HG03439 (cell line): ENCODE measurements at regions not wholly inside any gene's neighbourhood (a gene's known extent, or its start where the extent isn't known, plus 50 kb on each side); places are given as distances from the start of the nearest gene placed in this dataset.

Source experiments
- ATAC-seq: cut with Tn5 transposase; IDR thresholded peaks from one replicate; pipeline ENCODE4 v1.9.1; 2021; ENCODE audit warnings: mild to moderate bottlenecking, moderate library complexity; ENCODE audit not compliant: unreplicated experiment

GRCh38 chr3:148435534-148435933 lies 262.2 kb upstream of the AGTR1 start:
- no peak for ATAC-seq

- ATAC-seq, result no peak
Observed at GRCh38 chr3:148439254-148439822, 258.4 kb upstream of the AGTR1 start.

- ATAC-seq, result no peak
Observed at GRCh38 chr3:148441191-148441590, 256.5 kb upstream of the AGTR1 start.

GRCh38 chr3:148450819-148451218 lies 246.9 kb upstream of the AGTR1 start:
- no peak for ATAC-seq

- ATAC-seq, result no peak
Observed at GRCh38 chr3:148451969-148452368, 245.7 kb upstream of the AGTR1 start.

- ATAC-seq, result no peak
Observed at GRCh38 chr3:148453781-148454191, 243.9 kb upstream of the AGTR1 start.

- ATAC-seq, result no peak
Observed at GRCh38 chr3:148455098-148455497, 242.6 kb upstream of the AGTR1 start.

- ATAC-seq, result no peak
Observed at GRCh38 chr3:148457886-148458285, 239.8 kb upstream of the AGTR1 start.

GRCh38 chr3:148459931-148460513 lies 237.7 kb upstream of the AGTR1 start:
- no peak for ATAC-seq

GRCh38 chr3:148460686-148461085 lies 237.0 kb upstream of the AGTR1 start:
- no peak for ATAC-seq

- no peak for ATAC-seq
Observed at GRCh38 chr3:148464246-148464645, 233.5 kb upstream of the AGTR1 start.

GRCh38 chr3:148466143-148466542 lies 231.6 kb upstream of the AGTR1 start:
- ATAC-seq, result no peak

- no peak for ATAC-seq
Observed at GRCh38 chr3:148466980-148467740, 230.5 kb upstream of the AGTR1 start.

GRCh38 chr3:148477375-148477774 lies 220.3 kb upstream of the AGTR1 start:
- no peak for ATAC-seq

- ATAC-seq, result no peak
Observed at GRCh38 chr3:148493631-148494030, 204.1 kb upstream of the AGTR1 start.

- ATAC-seq, result no peak
Observed at GRCh38 chr3:148494451-148494850, 203.3 kb upstream of the AGTR1 start.

GRCh38 chr3:148500881-148501280 lies 196.8 kb upstream of the AGTR1 start:
- ATAC-seq, result no peak

- ATAC-seq, result no peak
Observed at GRCh38 chr3:148510116-148510515, 187.6 kb upstream of the AGTR1 start.

- ATAC-seq, result no peak
Observed at GRCh38 chr3:148510561-148510960, 187.1 kb upstream of the AGTR1 start.

- no peak for ATAC-seq
Observed at GRCh38 chr3:148512648-148513047, 185.1 kb upstream of the AGTR1 start.

- ATAC-seq, result no peak
Observed at GRCh38 chr3:148513096-148513543, 184.6 kb upstream of the AGTR1 start.

GRCh38 chr3:148518520-148518919 lies 179.2 kb upstream of the AGTR1 start:
- ATAC-seq, result no peak
